ENCODE measurements at regions not wholly inside any gene's neighbourhood (a gene's known extent, or its start where the extent isn't known, plus 50 kb on each side); places are given as distances from the start of the nearest gene placed in this dataset.

DNA sequence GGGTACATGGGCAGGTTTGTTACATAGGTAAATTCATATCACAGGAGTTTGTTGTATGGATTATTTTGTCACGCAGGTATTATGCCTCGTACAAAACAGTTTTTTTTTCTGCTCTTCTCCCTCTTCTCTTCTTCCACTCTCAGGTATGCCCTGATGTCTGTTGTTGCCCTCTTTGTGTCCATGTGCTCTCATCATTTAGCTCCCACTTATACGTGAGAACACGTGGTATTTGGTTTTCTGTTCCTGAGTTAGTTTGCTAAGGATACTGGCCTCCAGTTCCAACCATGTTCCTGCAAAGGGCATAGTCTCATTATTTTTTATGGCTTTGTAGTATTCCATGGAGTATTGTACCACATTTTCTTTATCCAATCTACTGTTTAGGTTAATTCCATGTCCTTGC lies 65.7 kb downstream of the UNC5CL start:
- DNase-seq (ENCODE audit: low read depth) = no peak

DNA sequence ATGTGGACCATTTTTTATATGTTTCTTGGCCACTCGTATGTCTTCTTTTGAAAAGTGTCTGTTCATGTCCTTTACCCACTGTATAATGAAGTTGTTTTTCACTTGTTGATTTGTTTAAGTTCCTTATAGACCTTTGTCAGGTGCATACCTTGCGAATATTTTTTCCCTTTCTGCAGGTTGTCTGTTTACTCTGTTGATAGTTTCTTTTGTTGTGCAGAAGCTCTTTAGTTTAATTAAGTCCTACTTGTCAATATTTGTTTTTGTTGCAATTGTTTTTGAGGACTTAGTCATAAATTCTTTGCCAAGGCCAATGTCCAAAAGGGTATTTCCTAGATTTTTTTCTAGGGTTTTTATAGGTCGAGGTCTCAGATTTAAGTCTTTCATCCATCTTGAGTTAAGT lies 66.2 kb downstream of the UNC5CL start:
- DNase-seq (ENCODE audit: low read depth) = no peak

DNA sequence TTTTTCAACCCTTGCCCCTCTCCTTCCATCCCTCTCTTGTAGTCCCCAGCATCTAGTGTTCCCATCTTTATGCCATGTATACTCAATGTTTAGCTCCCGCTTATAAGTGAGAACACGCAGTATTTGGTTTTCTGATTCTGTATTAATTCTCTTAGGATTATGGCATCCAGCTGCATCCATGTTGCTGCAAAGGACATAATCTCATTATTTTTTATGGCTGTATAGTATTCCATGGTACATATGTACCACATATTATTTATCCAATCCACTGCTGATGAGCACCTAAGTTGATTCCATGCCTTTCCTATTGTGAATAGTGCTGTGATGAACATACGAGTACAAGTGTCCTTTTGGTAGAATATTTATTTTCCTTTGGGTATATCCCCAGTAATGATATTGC lies 66.8 kb downstream of the UNC5CL start:
- no peak for DNase-seq (ENCODE audit: low read depth)

DNA sequence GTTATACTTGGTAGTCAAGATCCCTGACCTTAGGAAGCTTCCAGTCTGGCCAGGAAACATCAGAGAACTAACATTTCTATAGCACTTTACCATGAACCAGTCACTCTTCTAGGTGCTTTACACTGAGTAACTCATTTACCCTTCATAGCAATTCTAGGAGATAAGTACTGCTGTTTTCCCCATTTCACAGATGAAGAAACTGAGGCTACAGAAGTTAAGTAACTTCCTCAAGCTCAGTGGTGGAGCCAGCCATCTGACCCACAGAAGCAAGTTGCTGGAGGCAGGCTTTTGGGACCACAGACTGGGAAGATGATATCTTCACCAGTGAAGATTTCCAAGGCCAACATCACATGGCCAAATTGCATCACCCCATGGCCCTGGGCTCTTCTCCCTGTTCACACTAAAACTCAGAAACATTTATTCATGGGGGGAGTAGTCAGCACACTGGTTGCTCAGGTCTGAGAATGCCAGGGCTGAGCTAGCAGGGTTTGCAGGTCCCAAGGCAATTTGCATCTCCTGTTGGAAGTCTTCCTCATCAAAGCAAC lies 70.3 kb downstream of the UNC5CL start:
- DNase-seq (ENCODE audit: low read depth) = no peak

DNA sequence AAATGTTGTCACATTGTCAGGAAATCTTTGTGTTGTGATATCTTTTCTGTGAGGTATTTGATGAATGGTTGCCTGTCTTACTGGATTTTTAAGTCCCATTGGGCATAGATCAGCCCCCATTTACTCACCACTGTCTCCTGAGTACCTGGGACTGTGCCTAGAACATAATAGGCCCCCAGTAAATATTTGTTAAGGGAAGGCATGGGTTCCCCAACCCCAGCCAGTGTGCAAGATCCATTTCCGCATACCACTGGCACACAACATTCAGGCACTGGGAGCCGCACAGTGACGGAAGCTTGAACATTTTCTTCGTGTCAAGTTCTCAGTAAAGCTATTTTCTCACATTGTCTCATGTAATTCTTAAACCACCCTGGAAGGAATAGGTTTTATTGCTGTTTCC lies 72.2 kb downstream of the UNC5CL start:
- DNase-seq (ENCODE audit: low read depth) = no peak

DNA sequence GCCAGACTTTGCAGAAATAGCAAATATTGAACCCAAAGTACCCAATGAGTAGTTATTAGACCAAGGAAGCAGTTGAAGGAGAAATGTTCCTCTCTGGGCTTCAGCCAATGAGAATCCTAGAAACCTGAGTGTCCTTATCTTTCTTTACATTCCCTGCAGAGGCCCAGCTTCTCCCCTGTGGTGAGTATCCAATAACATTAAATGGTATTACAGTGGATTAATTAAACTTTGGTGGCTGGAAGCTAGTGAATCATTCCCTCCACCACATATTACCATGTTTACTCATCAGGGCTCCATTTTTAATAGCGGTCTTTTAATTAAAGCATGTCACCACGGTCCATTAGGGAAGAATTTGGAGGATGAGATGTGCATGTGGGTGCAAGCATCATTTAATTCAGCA lies 74.0 kb downstream of the UNC5CL start:
- no peak for DNase-seq (ENCODE audit: low read depth)

DNA sequence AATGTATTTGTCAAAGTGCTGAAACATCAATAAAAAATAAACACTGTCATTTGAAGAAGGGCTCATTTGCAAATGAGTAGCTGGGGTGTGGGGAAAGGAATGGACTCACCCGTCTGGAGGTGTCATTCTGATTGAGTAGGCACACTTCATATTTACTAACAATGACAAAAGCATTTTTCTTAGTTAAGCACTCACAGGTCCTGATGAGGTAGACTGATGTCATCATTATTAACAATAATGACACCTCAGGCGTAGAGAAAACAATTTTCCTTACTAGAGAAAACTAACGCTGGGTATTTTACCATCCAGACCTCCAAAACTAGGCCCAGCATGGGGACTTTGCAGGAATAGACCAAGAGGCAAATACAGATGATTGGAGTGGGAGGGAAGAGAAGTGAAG lies 76.0 kb downstream of the UNC5CL start:
- no peak for DNase-seq (ENCODE audit: low read depth)

DNA sequence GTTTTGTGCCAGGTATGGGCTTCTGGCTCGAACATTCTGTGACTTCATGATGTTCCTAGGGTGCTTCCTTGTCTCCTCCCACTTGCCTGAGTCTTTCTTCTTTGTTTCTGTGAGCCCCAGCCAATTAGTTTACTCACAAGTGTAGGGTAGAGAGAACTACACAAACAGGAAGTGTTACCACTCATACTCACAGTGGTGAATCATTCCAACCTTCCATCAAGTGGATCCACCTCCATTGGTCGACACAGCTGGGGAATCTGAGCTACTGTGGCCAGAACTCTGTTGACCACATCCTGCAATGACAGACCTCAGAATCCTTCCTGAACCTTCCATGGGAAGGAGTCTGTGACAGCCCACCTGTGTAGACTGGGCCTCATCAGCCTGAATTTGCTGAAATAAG lies 76.8 kb downstream of the UNC5CL start:
- DNase-seq (ENCODE audit: low read depth) = peak; percentile 91

DNA sequence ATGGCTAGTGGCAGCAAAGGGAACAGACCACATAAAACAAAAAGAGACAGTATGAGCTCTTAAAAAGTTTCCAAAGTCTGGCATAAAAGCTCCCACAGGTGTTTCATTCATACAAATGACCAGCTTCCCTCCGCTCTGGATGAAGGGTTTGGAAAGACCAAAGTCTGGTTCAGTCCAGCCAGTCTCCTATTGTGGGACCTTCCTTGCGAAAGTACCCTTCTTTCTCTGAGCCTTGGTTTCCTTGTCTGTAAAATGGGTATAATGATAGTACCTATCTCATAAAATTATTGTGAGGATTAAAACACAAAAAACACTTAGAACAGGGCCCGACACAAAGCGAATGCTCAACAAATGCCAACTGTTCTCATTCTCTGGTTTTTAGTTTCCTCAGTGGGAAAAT lies 77.2 kb downstream of the UNC5CL start:
- DNase-seq (ENCODE audit: low read depth) = no peak

DNA sequence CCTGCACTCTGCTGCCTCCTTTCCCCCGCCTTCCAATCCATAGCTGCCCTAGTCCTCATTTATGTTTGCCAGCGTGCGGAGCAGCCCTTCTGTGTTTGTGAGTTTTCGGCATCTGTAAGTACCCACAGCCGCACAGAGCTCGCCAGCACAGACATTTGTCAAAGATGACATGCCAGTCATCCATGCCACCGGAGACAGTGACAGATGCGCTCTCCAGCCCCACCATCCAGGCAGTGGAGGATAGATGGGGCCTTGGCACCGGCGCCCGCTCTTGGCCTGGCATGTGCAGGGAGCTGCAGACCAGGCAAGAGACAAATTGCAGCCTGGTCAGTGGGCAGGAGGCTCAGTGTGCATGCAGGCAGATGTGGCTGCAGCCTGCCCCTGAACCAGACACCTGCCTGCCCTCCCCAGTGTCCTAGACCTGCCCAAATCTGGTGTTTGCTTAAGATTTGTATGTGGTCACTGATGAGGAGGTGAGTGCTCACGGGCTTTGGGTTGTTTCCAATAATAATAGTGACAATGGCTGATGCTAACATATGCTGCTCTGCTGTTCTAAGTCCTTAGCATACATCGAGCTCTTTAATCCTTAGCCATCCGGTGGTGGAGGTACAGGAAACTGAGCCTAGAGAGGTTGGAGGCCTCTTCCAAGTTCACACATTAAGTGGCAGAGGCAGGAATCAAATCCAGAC lies 78.1 kb downstream of the UNC5CL start:
- DNase-seq (ENCODE audit: low read depth) = no peak

DNA sequence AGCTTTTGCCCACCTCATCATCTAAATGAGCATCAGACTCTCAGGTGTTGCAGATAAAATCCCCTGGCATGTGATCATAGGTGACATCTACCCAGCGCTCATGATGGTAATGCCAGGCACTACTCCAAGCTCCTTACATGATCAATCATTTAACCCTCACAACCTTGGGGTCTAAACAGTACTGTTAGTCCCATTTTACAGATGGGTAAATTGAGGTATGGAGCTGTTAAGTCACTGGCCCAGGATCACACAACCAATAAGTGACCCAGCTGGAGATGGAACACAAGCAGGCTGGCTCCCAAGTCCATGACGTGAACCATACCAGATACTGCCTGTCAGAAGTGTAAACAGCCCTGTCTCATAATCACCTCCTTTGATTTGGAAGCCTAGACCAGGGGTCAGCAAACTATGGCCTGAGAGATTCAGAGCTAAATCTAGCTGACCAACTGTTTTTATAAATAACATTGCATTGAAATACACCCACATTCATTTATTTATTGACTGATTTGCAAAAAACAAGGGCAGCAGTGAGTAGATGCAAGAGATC lies 79.2 kb downstream of the UNC5CL start:
- no peak for DNase-seq (ENCODE audit: low read depth)

DNA sequence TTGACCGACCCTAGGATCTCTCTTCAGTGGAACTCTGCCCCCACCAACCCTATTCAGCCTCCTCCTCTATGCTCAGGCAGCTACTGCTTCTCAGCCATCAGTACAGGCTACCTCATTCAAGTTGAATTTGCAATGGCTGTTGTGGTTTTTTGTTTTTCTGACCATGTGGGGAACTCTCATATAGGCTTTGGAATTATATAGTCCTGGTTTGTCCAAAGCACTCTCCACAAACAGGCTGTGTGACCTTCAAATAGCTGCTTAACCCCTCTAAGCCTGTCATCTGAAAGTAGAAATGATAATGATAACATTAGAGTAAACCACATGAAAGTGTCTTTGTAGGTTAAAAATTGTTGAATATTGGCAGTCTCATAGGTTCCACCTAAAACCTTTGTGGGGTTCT lies 80.3 kb downstream of the UNC5CL start:
- no peak for DNase-seq (ENCODE audit: low read depth)

DNA sequence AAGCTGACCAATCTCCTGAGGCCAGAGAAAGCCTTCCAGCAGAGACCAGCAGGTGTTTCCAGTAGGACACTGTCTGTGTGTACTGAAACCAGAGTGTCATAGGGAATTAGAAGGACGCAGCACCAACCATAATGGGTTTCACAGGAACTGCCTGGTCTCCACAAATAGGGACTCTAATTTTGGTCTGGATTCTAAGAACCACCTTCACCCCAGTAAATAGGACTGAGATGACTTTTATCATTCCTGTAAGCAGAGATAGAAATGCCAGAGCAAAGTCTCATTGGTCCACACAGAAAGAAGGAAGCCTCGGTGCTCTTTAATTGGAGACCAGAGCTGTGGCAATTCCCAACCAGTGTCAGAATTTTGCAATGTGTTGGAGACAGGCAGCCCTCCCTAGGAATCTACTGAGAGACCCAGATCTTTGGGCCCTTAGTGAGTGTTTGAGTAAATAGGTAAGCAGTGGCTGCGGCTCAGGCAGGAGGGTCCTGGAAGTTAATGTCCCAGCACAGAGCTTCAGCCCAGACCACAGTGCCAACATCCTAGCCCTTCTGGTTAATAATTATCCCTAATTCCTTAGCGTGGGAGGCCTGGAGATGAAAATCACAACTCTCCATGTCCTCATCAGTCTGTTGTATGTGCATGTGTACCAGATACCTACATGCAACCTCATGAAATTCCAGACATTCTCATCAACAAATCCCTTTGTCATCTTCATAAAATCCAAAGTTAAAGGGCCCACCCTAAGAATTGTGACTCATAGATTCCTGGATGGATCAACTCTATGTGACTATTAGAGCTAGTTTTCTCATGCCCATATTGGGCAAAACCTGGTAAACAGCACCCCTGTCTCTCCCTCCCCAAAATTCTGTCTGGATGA lies 81.2 kb downstream of the UNC5CL start:
- DNase-seq (ENCODE audit: low read depth) = peak; percentile 88

DNA sequence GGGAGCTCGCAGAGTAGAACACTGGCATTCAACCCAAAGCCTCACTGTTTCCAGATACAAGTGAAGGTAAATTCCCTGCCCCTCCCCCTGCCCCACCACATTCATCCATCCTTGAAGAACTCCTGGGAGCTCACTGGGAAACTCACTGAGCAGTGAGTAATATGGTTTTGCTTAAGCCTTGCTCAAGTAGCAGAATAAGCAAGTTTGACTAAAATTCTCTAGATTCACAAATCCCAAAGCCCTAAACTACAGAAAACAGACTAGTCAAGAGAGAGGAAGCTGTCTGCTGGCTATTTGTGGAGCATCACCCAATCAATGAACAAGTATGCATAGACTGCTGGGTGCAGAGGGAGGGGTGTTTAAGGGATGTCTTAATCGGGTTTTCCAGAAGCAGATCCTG lies 82.1 kb downstream of the UNC5CL start:
- peak; percentile 31 for DNase-seq (ENCODE audit: low read depth)

DNA sequence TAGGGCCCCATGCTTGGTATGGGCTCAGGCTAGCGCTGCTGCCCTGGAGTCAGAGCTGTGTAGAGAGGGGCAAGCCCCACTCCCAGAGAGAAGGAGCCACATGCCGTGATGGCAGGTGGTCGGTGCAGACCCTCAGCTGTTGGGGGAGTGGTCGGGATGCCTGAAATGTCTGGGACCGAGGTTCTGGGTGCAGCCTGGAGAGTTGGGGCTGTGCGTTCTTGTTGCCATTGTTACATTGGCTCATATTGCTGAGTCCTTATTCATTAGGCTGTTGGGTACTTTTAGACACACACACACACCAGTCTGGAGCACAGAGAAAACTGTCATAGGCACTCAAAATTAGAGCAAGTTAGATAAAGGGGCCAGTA lies 83.9 kb downstream of the UNC5CL start:
- DNase-seq (ENCODE audit: low read depth) = no peak

DNA sequence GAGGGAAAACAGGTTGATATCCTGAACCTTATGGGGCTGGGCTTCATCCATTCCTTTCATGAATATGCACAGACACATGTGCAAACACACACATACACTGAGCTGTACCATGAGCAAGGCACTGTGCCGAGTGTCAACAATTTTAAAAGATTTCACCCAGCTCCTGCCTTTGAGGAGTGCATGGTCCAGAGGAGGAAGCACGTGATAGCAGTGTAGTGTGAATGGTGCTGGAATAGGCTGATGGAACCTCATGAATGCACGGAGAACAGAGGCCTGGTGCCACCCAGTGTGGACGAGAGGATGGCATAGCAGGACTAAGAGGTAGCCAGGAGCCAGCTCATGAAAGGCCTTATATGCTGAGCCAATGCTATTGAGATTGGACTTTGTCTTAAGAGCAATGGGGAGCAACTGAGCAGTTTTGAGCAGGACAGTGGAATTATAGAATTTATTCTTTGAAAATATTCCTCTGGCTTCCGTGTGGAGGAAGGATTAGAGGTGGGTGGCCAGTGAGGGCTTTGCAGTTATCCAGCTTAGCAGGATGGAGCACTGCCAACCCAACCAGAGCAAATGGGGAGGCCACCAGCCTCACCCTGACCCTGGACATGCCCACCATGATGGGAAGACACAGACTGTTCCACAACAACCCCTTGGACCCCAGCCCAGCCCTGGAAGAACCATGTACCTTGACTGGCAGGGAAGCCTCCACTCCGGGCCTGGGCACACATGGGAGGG lies 84.4 kb downstream of the UNC5CL start:
- no peak for DNase-seq (ENCODE audit: low read depth)

DNA sequence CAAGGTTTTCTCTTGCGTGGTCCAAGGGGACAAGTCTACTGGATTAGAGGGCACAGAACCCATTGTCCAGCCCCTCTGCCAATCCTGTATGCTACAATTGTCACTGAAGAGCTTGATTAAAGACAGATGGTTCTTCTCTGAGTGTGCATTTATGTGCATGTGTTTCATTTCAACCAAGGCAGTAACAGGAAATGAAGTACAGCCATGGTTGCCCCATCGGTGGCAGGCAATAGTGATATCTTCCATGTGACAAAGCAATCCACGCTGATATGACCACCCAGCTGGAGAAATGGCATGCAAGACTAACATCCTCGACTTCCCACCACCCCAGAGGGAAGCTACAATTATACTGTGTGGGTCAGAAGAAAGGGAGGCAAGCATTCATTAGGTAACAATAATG lies 85.5 kb downstream of the UNC5CL start:
- DNase-seq (ENCODE audit: low read depth) = peak; percentile 53

DNA sequence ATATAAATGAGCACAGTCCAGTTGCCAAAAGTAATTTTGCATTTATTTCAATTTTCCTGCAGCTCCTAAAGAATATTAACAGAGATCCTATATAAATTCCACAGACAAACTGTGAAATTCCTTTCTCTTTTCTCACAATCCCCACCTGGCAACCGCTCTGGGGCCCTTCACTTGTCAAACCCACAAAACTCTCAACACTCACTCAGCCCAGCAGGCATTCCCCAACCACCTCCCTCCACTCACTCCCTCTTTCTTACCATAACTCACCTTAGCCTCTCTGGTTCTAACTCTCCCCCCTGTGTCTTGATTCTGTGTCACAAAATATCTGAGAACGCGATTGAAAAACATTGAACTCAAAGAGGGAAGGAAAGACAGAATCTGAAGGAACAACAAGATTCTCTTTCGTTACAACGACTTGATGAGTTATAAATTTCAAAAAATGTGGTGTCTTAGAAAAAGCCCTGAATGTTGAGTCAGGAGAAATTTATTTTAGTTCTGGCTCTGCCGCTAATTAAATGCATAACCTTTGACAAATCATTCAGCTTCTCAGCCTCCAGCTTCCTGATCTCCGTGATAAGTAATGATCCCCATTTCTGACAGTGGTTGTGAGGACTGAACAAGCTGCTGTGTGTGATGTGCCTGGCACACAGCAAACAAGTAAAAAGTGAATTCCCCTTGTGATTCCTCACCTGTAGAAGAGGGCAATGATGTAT lies 87.9 kb downstream of the UNC5CL start:
- peak; percentile 40 for DNase-seq (ENCODE audit: low read depth)

DNA sequence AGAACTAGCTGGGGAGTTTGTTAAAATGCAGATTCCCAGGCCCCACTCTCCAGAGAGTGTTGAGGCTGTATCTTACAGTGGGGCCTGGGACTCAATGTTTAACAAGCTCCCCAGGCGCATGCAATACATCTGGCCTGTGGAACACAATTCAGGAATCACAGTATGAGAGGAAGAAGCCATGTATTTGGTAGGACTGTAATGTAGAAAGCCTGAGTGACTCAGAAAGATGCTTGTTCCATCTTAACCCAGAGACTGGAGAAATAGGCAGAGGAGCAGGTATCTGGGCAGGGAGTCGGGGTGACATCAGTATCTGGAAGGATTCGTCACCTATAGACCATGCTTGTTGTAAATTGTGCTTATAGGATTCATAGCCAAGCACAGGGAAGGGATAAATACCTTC lies 90.5 kb downstream of the UNC5CL start:
- DNase-seq (ENCODE audit: low read depth) = no peak

DNA sequence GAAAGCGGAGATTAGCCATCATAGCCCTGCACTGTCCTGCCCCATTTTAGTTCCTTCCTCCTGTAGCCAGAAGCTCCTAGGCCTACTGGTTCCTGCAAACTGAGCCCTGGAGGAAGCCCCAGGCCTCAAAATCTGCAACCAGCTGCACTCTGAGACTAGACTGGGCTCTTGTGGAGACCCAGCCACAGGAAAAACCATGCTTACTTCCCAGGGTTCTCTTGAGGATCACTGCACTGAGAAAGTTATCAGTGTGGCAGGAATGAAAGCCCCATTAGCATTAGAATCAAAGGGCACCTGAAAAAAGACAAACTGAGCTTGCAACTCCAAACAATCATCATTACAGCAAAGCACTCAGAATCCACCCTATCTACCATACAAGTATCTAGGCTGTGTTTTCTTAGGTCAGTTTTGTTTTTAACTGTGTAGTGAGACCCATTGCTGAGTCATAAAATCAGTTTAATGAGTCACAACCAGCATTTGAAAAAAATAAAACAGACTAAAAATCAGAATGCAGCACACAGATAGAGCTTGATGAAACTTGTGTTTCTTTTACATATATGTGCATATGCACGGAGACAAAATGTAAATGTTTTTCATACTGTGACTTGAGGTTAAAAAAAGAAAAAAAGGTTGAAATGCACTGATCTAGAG lies 91.0 kb downstream of the UNC5CL start:
- DNase-seq (ENCODE audit: low read depth) = peak; percentile 38

DNA sequence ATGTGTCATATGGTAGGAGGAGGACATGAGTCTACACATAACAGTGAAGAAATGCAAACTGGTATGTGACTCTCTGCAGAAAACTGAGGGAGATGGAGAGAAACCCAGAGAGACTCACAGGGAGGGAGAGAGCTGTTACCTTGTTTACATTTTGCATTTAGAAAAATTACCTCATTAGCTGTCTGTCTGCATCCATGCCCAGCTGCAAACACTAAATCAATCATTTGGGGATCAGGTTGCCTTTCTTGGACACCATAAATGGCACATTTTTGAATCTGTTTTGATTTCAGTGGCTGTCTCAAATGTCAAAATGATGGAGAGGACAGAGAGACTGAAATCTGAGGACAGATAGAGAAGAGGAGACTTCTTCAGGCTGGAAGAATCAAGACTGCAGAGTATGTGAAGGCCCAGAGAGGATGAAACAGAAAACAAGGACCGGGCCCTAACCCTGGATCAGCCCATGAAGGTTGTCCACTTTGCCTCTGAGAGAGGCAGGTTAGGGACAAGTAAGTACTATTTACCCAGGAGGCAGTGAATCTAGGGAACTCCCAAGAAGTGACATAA lies 92.2 kb downstream of the UNC5CL start:
- no peak for DNase-seq (ENCODE audit: low read depth)

Measured in GM04503 (cell line).